ENCODE measurements at regions not wholly inside any gene's neighbourhood (a gene's known extent, or its start where the extent isn't known, plus 50 kb on each side); places are given as distances from the start of the nearest gene placed in this dataset.

- TF ChIP-seq GLIS1 (tag by site-specific recombination; IDR thresholded peaks at IDR 0.05) (no peak), CTCF (tag by site-specific recombination; IDR thresholded peaks at IDR 0.05) (no peak), ZNF76 (tag by site-specific recombination; IDR thresholded peaks at IDR 0.05; ENCODE audit: borderline replicate concordance, low read depth) (no peak), GLI2 (tag by site-specific recombination; IDR thresholded peaks at IDR 0.05; ENCODE audit: borderline replicate concordance, low read depth) (no peak), ZNF214 (tag by site-specific recombination; IDR thresholded peaks at IDR 0.05; ENCODE audit: borderline replicate concordance) (no peak), SP3 (tag by site-specific recombination; IDR thresholded peaks at IDR 0.05) (no peak), ZNF449 (tag by site-specific recombination; IDR thresholded peaks at IDR 0.05) (no peak), YY1 (tag by site-specific recombination; IDR thresholded peaks at IDR 0.05) (no peak), ZFP41 (tag by site-specific recombination; IDR thresholded peaks at IDR 0.05; ENCODE audit: borderline replicate concordance) (no peak), ZNF239 (tag by site-specific recombination; IDR thresholded peaks at IDR 0.05) (no peak), ZEB2 (tag by site-specific recombination; IDR thresholded peaks at IDR 0.05) (no peak), KLF17 (tag by site-specific recombination; IDR thresholded peaks at IDR 0.05) (no peak), ZNF341 (tag by site-specific recombination; IDR thresholded peaks at IDR 0.05; ENCODE audit: low read depth) (no peak)
Observed at GRCh38 chr18:10094154-10094553, 180.3 kb downstream of the VAPA start.
